ENCODE measurements at regions not wholly inside any gene's neighbourhood (a gene's known extent, or its start where the extent isn't known, plus 50 kb on each side); places are given as distances from the start of the nearest gene placed in this dataset.

DNA sequence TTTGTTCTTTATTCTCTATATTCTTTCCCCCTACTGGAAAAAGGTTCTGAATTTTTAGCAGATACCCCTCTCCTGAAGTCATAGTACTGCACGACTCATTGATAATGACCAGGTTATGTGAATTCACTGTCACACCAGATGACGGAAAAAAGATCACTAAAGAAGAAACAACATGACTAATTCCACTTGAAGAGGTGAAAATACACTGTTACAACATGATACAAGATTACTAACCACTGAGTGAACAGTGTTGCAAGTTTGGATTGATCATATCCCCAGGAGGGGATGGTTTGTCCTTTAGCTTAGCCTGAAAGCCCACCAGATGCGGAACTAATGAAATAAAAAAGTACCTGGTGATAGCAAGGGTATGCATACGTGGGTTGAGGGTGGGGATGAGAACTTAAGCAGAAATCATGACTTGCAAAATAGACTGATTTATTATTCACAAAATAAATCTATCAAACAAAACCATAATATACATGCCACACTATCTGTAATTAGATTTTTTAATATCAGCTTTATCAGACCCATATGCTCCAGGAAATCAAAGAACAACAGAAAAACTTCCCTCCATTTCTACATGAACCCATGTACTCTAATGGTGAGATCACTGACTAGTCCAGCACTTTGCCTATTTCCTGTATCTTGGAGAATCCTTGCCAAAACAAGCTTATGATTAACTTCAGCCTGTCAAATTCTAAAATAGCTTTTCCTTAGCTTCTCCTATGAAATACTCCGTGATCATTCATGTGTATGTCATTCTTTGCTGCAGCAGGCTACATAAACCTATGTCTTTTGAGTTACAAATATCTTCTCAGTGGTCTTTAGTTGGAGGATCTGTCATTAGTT is 257.4 kb upstream of the AGA start:
- DNase-seq, result no peak

GRCh38 chr4:177706916-177707315 is 264.7 kb upstream of the AGA start:
- no peak for DNase-seq

GRCh38 chr4:177713454-177713853 is 271.2 kb upstream of the AGA start:
- DNase-seq, result no peak

DNA sequence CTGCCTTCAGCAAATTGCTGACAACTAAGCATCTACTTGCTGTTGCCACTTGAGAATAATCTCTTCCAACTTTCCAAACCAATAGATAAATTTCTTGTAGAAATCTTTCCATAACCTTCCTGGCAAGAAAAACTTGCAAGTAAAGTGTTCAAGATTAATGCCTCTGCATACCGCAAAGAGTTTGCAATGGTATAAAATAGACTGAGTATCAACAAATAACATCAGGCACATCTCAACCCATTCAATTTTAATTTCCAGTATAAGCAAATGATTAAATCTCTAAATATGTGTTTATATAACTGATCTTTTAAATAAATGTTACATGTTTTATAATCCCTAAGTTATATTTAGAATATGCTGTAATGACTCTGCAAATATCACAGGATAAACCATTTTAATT is 275.2 kb upstream of the AGA start:
- DNase-seq, result no peak

DNA sequence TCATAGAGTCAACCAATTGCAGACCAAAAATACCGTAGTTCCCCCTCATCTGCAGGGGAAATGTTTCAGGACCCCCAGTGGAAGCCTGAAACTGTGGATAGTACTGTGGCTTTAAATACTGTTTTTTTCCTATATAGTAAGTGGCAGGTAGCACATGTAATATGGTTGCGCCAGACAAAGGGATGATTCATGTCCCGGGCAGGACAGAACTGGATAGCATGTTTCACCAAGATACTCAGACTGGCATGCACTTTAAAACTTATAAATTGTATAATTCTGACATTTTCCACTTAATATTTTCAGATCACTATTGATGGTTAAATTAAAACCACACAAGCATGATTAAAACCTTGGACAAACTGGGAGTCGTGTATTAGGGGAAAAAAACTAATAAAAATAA is 276.3 kb upstream of the AGA start:
- DNase-seq, result no peak

DNA sequence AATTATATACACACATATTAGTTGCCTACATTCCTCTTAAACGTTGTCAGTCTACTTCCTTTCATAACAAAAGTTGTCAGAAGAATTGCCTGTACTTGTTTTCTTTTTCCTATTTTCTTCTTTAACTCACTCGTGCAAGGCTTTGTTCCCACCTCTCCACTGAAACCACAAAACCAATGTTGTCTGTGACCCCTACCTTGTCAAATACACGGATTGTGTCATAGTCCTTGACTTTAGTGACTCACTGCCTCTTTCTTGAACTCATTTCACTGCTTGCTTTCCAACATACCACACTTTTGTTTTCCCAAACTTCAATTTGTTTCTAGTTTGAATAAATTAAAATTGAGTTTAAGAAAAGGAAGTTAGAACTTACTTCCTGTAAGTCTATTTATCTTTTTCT is 283.9 kb upstream of the AGA start:
- no peak for DNase-seq

- DNase-seq, result no peak
These were observed 286.3 kb upstream of the AGA start for GRCh38 chr4:177728361-177729152.

DNA sequence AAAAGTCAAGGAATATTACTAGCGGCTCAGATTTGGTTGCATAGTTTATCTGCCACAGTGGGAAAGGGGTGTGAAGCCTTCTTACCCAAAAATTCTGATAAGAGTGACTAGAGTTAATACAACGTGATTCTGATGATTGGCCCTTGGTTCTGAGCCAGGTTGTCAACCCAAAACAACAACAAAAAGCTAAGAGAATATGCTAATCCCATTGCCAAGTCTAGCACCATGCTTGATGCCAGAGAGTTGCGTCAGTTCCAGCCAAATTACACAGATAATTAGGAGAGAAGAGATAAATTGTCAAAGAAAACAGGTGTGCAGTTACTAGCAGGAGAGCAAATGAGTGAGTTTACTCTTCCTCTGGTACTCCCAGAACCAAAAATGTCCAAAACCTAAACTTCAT is 287.4 kb upstream of the AGA start:
- no peak for DNase-seq

DNA sequence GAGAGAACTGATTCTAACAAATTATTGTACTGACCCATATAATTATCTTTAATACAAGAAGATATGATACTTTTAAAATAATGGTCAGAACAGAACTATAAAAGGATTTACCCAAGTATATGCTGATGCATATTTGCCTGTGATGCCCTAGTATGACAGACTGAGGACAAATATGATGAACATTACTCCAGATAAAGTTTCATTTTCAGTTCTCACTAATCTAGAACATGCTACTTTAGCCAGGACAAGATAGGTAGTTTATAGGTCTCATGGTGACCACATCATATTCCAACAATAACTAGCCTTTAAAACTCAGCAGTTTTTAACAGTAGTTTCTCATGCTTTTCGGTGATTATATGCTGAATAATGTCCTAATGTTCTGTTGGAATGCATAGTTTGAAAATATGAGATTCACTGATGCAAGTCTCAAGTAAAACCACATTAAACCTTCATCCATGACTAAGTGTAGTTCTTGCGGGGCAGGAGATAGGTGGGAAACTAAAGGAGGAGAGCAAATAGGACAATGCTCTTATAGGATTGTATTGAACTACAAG is 295.2 kb upstream of the AGA start:
- DNase-seq, result no peak

GRCh38 chr4:177740563-177740962 is 298.3 kb upstream of the AGA start:
- no peak for DNase-seq

- no peak for DNase-seq
These were observed 317.5 kb upstream of the AGA start for GRCh38 chr4:177759729-177760128.

DNA sequence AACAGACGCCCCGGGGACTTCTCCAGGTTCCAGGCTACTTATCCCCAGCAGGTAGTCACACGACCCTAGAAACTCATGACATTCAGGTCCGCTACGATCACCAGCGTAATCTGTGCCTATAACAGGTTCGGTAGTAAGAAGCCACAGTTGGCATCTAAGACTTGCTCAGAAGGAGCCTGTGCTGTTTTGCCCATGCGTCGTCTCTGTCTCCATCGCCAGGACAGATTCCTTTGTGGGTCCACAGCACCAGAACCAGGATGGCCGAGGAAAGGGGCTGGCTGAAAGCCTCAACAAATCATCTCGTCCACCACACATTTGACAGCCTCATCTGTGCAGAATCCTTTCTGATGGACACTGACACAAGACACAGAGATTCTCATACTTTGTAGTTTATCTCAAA is 319.5 kb upstream of the AGA start:
- DNase-seq, result no peak

- no peak for DNase-seq
These were observed 326.9 kb upstream of the AGA start for GRCh38 chr4:177769155-177769554.

DNA sequence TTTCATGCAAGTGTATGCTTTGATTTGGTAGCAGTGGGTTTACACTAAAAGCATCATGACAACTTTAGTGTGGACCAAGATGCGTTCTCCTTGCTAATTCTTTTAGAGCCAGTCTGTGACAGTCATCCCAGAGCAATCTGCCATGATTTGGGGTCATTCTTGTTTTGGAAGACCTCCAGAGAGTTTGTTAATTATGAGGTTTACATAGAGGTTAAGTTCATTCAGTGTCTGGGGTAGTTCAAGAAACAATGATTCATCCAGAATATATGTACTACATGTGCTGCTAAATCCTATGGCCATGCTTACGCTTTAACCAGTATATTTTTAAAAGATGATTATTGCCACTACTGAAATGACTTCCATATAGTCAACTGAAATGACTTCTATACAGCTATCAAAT is 328.5 kb upstream of the AGA start:
- no peak for DNase-seq

- DNase-seq, result no peak
These were observed 329.4 kb upstream of the AGA start for GRCh38 chr4:177771645-177772044.

DNA sequence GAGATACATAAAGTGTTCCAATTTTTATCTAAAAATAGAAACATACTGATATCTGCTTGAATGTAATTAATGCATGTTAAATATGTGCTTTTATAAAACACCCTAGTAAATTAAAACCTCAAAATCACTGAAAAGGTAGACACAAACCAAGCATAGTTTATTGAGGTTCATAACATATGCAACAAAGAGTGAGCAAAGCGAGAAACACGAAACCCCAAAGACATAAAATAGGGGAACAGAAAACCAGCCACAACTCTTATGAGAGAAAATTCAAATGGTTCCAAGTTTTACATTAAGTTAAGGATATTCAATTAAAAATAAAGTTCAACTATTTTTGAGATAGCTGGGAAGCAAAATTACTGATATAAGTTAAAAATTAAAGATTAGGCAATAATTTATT is 336.4 kb upstream of the AGA start:
- no peak for DNase-seq

DNA sequence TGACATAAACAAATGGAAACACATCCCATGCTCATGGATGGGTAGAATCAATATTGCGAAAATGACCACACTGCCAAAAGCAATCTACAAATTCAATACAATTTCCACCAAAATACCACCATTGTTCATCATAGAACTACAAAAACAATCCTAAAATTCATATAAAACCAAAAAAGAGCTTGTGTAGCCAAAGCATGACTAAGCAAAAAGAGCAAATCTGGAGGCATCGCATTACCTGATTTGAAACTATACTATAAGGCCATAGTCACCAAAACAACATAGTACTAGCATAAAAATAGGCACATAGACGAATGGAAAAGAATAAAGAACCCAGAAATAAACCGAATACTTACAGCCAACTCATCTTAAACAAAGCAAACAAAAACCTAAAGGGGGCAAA is 342.8 kb upstream of the AGA start:
- DNase-seq, result no peak

DNA sequence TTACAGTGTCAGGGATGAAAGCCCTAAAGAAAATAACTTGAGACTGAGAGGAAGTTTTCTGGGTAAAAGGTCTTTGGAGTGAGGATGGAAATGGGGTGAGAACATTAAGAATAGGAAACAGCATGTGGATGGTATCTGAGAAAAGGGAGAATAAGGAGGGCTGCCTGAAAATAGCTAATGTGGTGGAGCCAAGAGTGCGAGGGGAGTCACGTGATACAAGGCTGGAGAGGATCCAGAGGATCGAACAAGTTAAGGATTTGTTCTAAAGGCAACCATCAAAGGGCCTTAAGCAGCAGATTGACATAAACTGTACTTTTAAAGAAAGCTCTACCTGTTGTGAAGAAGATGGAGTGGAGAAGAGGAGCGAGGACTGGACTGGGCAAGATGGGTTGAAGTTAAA is 347.4 kb upstream of the AGA start:
- no peak for DNase-seq

DNA sequence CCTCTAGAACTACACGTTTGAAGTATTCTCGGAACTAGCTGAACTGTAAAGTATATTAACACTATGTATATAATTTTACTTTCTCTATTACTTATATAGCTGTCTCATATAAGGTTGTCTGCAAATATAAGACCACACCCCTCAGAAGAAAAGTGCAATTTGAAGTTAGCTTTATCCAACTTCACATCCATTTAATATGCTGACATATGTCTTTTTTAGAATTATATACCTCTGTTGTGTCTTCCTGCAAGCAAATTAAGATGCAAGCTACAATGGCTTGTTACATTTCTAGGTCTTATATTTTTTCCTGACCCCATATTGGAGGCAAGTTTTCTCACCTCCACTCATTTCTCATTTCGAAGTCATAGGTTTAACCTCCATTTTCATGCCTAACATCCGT is 349.0 kb upstream of the AGA start:
- DNase-seq, result no peak

GRCh38 chr4:177796841-177797240 is 354.6 kb upstream of the AGA start:
- no peak for DNase-seq

GRCh38 chr4:177798161-177798560 is 355.9 kb upstream of the AGA start:
- no peak for DNase-seq

DNA sequence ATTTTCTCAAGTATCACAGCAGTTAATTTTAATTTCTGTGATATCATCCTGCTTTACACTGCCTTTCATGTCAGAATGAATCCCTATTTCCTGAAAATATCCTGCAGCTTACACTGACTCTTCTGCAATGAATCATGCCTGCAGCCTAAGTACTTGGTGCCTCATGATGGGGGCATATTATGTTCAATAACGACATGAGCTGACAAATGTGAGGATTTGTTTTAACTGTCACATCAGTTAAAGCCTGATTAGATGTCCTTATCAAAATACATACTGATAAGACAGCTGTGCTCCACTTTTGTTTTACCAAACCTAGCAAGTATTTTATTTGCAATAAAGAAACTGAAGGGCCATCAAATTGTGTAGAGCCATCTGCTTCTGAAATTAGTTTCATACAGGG is 359.9 kb upstream of the AGA start:
- no peak for DNase-seq

DNA sequence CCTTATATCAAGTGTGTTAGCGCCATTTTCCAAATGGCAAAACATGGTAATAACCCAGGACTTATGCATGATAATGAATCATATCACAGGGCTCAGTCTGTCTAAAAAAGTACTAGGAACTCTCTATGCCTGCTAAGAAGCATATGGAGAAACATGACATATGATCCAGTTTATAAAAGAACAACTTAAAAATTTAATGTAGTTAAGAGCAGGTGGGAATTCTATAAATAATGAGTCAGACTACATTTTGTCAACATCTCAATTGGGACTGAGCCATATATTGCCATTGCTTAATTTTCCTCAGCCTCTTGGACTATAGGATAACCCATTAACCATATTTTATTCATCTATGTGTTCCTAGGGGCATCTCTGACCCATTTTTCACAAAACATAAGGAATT is 360.4 kb upstream of the AGA start:
- DNase-seq, result no peak

- no peak for DNase-seq
These were observed 360.9 kb upstream of the AGA start for GRCh38 chr4:177803151-177803550.

Measured in right forelimb (tissue), 1 donor.